HCT116 (cell line): ENCODE measurements at regions not wholly inside any gene's neighbourhood (a gene's known extent, or its start where the extent isn't known, plus 50 kb on each side); places are given as distances from the start of the nearest gene placed in this dataset.

Experiments
- ATAC-seq: fragments of 200-7000 bp; cut with Tn5 transposase; 2 replicates; pipeline ENCODE4 v1.9.1; 2020; ENCODE audit warnings: mild to moderate bottlenecking, moderate library complexity
- BruUV-seq: library from RNA; stranded (reverse); fragments of 400-500 nt; replicated peaks from 2 replicates; lab custom pipeline; 2021; lab: Mats Ljungman, UMichigan
- CTCF ChIA-PET: fragments of 300-600 bp; sonication (Branson Sonifier 250); formaldehyde crosslinking; loops from one replicate; lab custom pipeline; 2021; ENCODE audit warnings: antibody characterized with exemption; lab: Charles Lee
- POLR2A ChIA-PET: fragments of 300-600, 350-600 bp; sonication (Branson Sonifier 250); formaldehyde crosslinking; loops from one replicate; lab custom pipeline; 2021; ENCODE audit warnings: antibody characterized with exemption; lab: Charles Lee
- RAD21 ChIA-PET, 2 experiments: fragments of 300-600 bp; sonication (Branson Sonifier 250); formaldehyde crosslinking; loops; one replicate each; lab custom pipeline; 2023; ENCODE audit warnings: low total read pairs in 2 of 2; ENCODE audit not compliant: uncharacterized antibody in 2 of 2, unreplicated experiment in 2 of 2, low non-redundant PET in 1 of 2; lab: Charles Lee
- DNase-seq: peaks from one replicate; pipeline ENCODE4 v3.0.0-alpha.2; 2010; ENCODE audit warnings: low read depth, low spot score
- H2AFZ ChIP-seq: fragments of 200-600 bp; shearing (Covaris generic), sonication (generic); 2 replicates; pipeline ENCODE4 v1.6.1; 2017; ENCODE audit warnings: low read depth, mixed run types, mixed read lengths, antibody characterized with exemption, low read length; ENCODE audit not compliant: poor library complexity, severe bottlenecking
- H3K27ac ChIP-seq: 2 replicates; pipeline ENCODE4 v1.5.1; 2012; ENCODE audit warnings: low read depth, low read length
- H3K27me3 ChIP-seq: fragments of 200-600 bp; sonication (generic); 2 replicates; pipeline ENCODE4 v1.6.1; 2016; ENCODE audit warnings: mixed run types, low read length, mixed read lengths; ENCODE audit not compliant: insufficient read depth
- H3K36me3 ChIP-seq, 2 experiments: fragments of 200-500 bp in 1 of 2; fragments of 200-600 bp in 1 of 2; sonication (Bioruptor generic) in 1 of 2; sonication (generic) in 1 of 2; 2 replicates each; pipeline versions ENCODE4 v1.5.1 to v1.6.1; 2014 to 2016; ENCODE audit warnings: low read length in 2 of 2, inconsistent platforms in 1 of 2, mixed read lengths in 1 of 2, mixed run types in 1 of 2; ENCODE audit not compliant: insufficient read depth in 2 of 2, control insufficient read depth in 1 of 2
- H3K4me1 ChIP-seq, 2 experiments: fragments of 200-600 bp in 1 of 2; sonication (generic) in 1 of 2; 2 replicates each; pipeline versions ENCODE4 v1.5.1 to v1.6.1; 2012 to 2017; ENCODE audit warnings: low read length in 2 of 2, inconsistent platforms in 1 of 2, mild to moderate bottlenecking in 1 of 2, mixed read lengths in 1 of 2, mixed run types in 1 of 2, moderate library complexity in 1 of 2; ENCODE audit not compliant: insufficient read depth in 2 of 2, control insufficient read depth in 1 of 2
- H3K4me2 ChIP-seq: fragments of 200-600 bp; sonication (generic); 2 replicates; pipeline ENCODE4 v1.6.1; 2017; ENCODE audit warnings: mixed run types, low read length, mixed read lengths
- H3K4me3 ChIP-seq, 2 experiments: fragments of 200-600 bp in 1 of 2; sonication (generic) in 1 of 2; replicated peaks in 1 of 2; 2 replicates each; pipeline ENCODE4 v1.5.1; 2011 to 2016; ENCODE audit warnings: low read length in 2 of 2, control low read depth in 1 of 2, low read depth in 1 of 2, mild to moderate bottlenecking in 1 of 2, mixed read lengths in 1 of 2, mixed run types in 1 of 2
- H3K79me2 ChIP-seq: fragments of 200-600 bp; sonication (generic); 2 replicates; pipeline ENCODE4 v1.6.1; 2017; ENCODE audit warnings: mild to moderate bottlenecking, mixed run types, low read length, moderate library complexity, mixed read lengths; ENCODE audit not compliant: insufficient read depth
- H3K9ac ChIP-seq: fragments of 200-600 bp; sonication (generic); 2 replicates; pipeline ENCODE4 v1.6.1; 2016; ENCODE audit warnings: low read length, mixed read lengths
- H3K9me2 ChIP-seq: fragments of 200-600 bp; sonication (generic), shearing (Covaris generic); 2 replicates; pipeline ENCODE4 v1.6.1; 2017; ENCODE audit warnings: mixed run types, mild to moderate bottlenecking, moderate library complexity; ENCODE audit not compliant: insufficient read depth
- H3K9me3 ChIP-seq, 2 experiments: fragments of 200-500 bp in 1 of 2; fragments of 200-600 bp in 1 of 2; sonication (Bioruptor generic) in 1 of 2; sonication (generic) in 1 of 2; 2 replicates each; pipeline ENCODE4 v1.6.1; 2014 to 2017; ENCODE audit warnings: low read length in 2 of 2, mixed read lengths in 2 of 2, inconsistent platforms in 1 of 2, low read depth in 1 of 2, mild to moderate bottlenecking in 1 of 2, mixed run types in 1 of 2, moderate library complexity in 1 of 2; ENCODE audit not compliant: control insufficient read depth in 1 of 2, insufficient read depth in 1 of 2
- H4K20me1 ChIP-seq: fragments of 200-600 bp; sonication (generic), shearing (Covaris generic); 2 replicates; pipeline ENCODE4 v1.6.1; 2017; ENCODE audit warnings: mixed run types, mild to moderate bottlenecking, moderate library complexity; ENCODE audit not compliant: insufficient read depth
- ATF3 ChIP-seq: IDR thresholded peaks from 2 replicates; pipeline ENCODE4 v1.6.1; 2012
- CEBPB ChIP-seq: IDR thresholded peaks from 2 replicates; pipeline ENCODE4 v1.6.1; 2012; ENCODE audit warnings: low read depth
- EGR1 ChIP-seq: IDR thresholded peaks from 2 replicates; pipeline ENCODE4 v1.6.1; 2012; ENCODE audit warnings: low read depth
- ELF1 ChIP-seq: IDR thresholded peaks from 2 replicates; pipeline ENCODE4 v1.6.1; 2012; ENCODE audit warnings: low read depth, borderline replicate concordance
- EZH2phosphoT487 ChIP-seq: fragments of 200-600 bp; IDR thresholded peaks from 2 replicates; pipeline ENCODE4 v1.6.1; 2018; ENCODE audit warnings: antibody characterized with exemption, borderline replicate concordance
- JUND ChIP-seq: IDR thresholded peaks from 2 replicates; pipeline ENCODE4 v1.6.1; 2012
- MAX ChIP-seq: IDR thresholded peaks from 2 replicates; pipeline ENCODE4 v1.6.1; 2012
- POLR2AphosphoS5 ChIP-seq: IDR thresholded peaks from 2 replicates; pipeline ENCODE4 v1.6.1; 2011; ENCODE audit warnings: mild to moderate bottlenecking, low read depth, low read length, moderate library complexity
- RAD21 ChIP-seq: IDR thresholded peaks from 2 replicates; pipeline ENCODE4 v1.6.1; 2012; ENCODE audit warnings: low read depth, mild to moderate bottlenecking
- SIN3A ChIP-seq: IDR thresholded peaks from 2 replicates; pipeline ENCODE4 v1.6.1; 2012; ENCODE audit warnings: low read depth
- SRF ChIP-seq: IDR thresholded peaks from 2 replicates; pipeline ENCODE4 v1.6.1; 2012; ENCODE audit warnings: low read depth
- TCF7L2 ChIP-seq: IDR thresholded peaks from 2 replicates; pipeline ENCODE4 v1.7.0; 2011; ENCODE audit warnings: borderline replicate concordance, inconsistent platforms; ENCODE audit not compliant: insufficient read depth, insufficient read length; ENCODE audit errors: extremely low read depth
- ZFX ChIP-seq: fragments of 450-650 bp; IDR thresholded peaks from 2 replicates; pipeline ENCODE4 v1.6.1; 2017
- ZNF274 ChIP-seq: fragments of 200-500 bp; sonication (Bioruptor generic); IDR thresholded peaks from 2 replicates; pipeline ENCODE4 v1.6.1; 2014; ENCODE audit warnings: mild to moderate bottlenecking, low read depth, low read length, inconsistent platforms
- intact Hi-C: fragments of 100-400 bp; cut with micrococcal nuclease; formaldehyde crosslinking; loops from 2 replicates; pipeline ENCODE4 v1.10.0; 2022
- TF ChIP-seq, protein P1 (sequence below): IDR thresholded peaks from 2 replicates; pipeline ENCODE4 v1.6.1; 2012; ENCODE audit warnings: low read depth
- TF ChIP-seq, protein P2 (sequence below): IDR thresholded peaks from 2 replicates; pipeline ENCODE4 v1.6.1; 2011; ENCODE audit warnings: mild to moderate bottlenecking, low read length, moderate library complexity; ENCODE audit not compliant: insufficient replicate concordance; ENCODE audit errors: extremely low read depth
- TF ChIP-seq, protein P3 (sequence below), 3 experiments: fragments of 200-600 bp in 1 of 3; sonication (generic) in 1 of 3; IDR thresholded peaks in 2 of 3; conservative IDR thresholded peaks in 1 of 3; 2 replicates each; pipeline ENCODE4 v1.5.1; 2012 to 2017; ENCODE audit warnings: low read depth in 2 of 3, low read length in 2 of 3, antibody characterized with exemption in 1 of 3, borderline replicate concordance in 1 of 3, control low read depth in 1 of 3, mild to moderate bottlenecking in 1 of 3, mixed read lengths in 1 of 3, mixed run types in 1 of 3, moderate library complexity in 1 of 3; ENCODE audit not compliant: insufficient read depth in 1 of 3

GRCh38 chr4:41433361-41433760 lies 104.6 kb upstream of the LIMCH1 start:
- no peak overlapping the region for H3K4me2 ChIP-seq
- intact Hi-C loops = no loop called here

More at GRCh38 chr4:41433361-41433760, 104.6 kb upstream of the LIMCH1 start:
- Histone ChIP-seq H3K4me1 (no peaks in the 10 kb centered on the region), H3K27ac (no peak overlapping the region), H3K9ac (no peak overlapping the region), H3K9me3 (no peaks in the 10 kb centered on the region), H2AFZ (no peak overlapping the region), H3K27me3 (no peaks in the 10 kb centered on the region), H3K9me2 (no peaks in the 10 kb centered on the region), H3K4me3 (no peak overlapping the region), H3K36me3 (no peaks in the 10 kb centered on the region), H4K20me1 (no peaks in the 10 kb centered on the region), H3K79me2 (no peaks in the 10 kb centered on the region)
- no TSS peak for BruUV-seq
- RAD21 ChIA-PET = no interaction called here
- ATAC-seq = no peak
- no peak for DNase-seq
- TF ChIP-seq ZFX (no peak), POLR2AphosphoS5 (no peak), SIN3A (no peak), MAX (no peak), ELF1 (no peak), EGR1 (no peak), SRF (no peak), ATF3 (no peak), CEBPB (no peak), TCF7L2 (no peak), JUND (no peak), RAD21 (no peak), EZH2phosphoT487 (no peak), ZNF274 (no peak)
- TF ChIP-seq, protein P1, sequence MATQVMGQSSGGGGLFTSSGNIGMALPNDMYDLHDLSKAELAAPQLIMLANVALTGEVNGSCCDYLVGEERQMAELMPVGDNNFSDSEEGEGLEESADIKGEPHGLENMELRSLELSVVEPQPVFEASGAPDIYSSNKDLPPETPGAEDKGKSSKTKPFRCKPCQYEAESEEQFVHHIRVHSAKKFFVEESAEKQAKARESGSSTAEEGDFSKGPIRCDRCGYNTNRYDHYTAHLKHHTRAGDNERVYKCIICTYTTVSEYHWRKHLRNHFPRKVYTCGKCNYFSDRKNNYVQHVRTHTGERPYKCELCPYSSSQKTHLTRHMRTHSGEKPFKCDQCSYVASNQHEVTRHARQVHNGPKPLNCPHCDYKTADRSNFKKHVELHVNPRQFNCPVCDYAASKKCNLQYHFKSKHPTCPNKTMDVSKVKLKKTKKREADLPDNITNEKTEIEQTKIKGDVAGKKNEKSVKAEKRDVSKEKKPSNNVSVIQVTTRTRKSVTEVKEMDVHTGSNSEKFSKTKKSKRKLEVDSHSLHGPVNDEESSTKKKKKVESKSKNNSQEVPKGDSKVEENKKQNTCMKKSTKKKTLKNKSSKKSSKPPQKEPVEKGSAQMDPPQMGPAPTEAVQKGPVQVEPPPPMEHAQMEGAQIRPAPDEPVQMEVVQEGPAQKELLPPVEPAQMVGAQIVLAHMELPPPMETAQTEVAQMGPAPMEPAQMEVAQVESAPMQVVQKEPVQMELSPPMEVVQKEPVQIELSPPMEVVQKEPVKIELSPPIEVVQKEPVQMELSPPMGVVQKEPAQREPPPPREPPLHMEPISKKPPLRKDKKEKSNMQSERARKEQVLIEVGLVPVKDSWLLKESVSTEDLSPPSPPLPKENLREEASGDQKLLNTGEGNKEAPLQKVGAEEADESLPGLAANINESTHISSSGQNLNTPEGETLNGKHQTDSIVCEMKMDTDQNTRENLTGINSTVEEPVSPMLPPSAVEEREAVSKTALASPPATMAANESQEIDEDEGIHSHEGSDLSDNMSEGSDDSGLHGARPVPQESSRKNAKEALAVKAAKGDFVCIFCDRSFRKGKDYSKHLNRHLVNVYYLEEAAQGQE = no peak
- TF ChIP-seq, protein P2, sequence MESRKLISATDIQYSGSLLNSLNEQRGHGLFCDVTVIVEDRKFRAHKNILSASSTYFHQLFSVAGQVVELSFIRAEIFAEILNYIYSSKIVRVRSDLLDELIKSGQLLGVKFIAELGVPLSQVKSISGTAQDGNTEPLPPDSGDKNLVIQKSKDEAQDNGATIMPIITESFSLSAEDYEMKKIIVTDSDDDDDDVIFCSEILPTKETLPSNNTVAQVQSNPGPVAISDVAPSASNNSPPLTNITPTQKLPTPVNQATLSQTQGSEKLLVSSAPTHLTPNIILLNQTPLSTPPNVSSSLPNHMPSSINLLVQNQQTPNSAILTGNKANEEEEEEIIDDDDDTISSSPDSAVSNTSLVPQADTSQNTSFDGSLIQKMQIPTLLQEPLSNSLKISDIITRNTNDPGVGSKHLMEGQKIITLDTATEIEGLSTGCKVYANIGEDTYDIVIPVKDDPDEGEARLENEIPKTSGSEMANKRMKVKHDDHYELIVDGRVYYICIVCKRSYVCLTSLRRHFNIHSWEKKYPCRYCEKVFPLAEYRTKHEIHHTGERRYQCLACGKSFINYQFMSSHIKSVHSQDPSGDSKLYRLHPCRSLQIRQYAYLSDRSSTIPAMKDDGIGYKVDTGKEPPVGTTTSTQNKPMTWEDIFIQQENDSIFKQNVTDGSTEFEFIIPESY = no peak
- TF ChIP-seq, protein P3, sequence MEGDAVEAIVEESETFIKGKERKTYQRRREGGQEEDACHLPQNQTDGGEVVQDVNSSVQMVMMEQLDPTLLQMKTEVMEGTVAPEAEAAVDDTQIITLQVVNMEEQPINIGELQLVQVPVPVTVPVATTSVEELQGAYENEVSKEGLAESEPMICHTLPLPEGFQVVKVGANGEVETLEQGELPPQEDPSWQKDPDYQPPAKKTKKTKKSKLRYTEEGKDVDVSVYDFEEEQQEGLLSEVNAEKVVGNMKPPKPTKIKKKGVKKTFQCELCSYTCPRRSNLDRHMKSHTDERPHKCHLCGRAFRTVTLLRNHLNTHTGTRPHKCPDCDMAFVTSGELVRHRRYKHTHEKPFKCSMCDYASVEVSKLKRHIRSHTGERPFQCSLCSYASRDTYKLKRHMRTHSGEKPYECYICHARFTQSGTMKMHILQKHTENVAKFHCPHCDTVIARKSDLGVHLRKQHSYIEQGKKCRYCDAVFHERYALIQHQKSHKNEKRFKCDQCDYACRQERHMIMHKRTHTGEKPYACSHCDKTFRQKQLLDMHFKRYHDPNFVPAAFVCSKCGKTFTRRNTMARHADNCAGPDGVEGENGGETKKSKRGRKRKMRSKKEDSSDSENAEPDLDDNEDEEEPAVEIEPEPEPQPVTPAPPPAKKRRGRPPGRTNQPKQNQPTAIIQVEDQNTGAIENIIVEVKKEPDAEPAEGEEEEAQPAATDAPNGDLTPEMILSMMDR (IDR thresholded peaks at IDR 0.05 in 2 of 3, conservative IDR thresholded peaks at IDR 0.05 in 1 of 3; ENCODE audit: borderline replicate concordance in 1 of 3, insufficient read depth in 1 of 3, low read depth in 2 of 3, low read length in 2 of 3) = no peak
- CTCF ChIA-PET = no interaction called here
- POLR2A ChIA-PET = no interaction called here
